IMR-90 (cell line): ENCODE measurements at regions not wholly inside any gene's neighbourhood (a gene's known extent, or its start where the extent isn't known, plus 50 kb on each side); places are given as distances from the start of the nearest gene placed in this dataset.

Experiments used
- ATAC-seq: fragments of 200-7000 bp; cut with Tn5 transposase; 2 replicates; pipeline ENCODE4 v1.9.1; 2020; ENCODE audit warnings: low read depth, mild to moderate bottlenecking, moderate library complexity
- BruUV-seq: library from RNA; stranded (reverse); fragments of 400-500 nt; replicated peaks from 2 replicates; lab custom pipeline; 2021; lab: Mats Ljungman, UMichigan
- CTCF ChIA-PET: fragments of 300-600 bp; formaldehyde crosslinking; extraction: SDS; loops from one replicate; lab custom pipeline; 2021; ENCODE audit warnings: antibody characterized with exemption; lab: Yijun Ruan, JAX
- POLR2A ChIA-PET: fragments of 300-600 bp; sonication (Branson Sonifier 250); formaldehyde crosslinking; loops from one replicate; lab custom pipeline; 2022; ENCODE audit warnings: antibody characterized with exemption; ENCODE audit not compliant: unreplicated experiment; lab: Charles Lee
- DNase-seq: peaks from one replicate; pipeline ENCODE4 v3.0.0; 2013
- H2AFZ ChIP-seq: replicated peaks from 2 replicates; pipeline ENCODE3; 2013; ENCODE audit warnings: low read length, mild to moderate bottlenecking; ENCODE audit not compliant: poor library complexity
- H2AK5ac ChIP-seq: 2 replicates; pipeline ENCODE4 v1.6.1; 2013; ENCODE audit warnings: low read depth, low read length, inconsistent platforms
- H2AK9ac ChIP-seq: replicated peaks from 2 replicates; pipeline ENCODE3; 2013; ENCODE audit warnings: mild to moderate bottlenecking, low read depth, low read length, moderate library complexity; ENCODE audit not compliant: poor library complexity
- H2BK120ac ChIP-seq: 2 replicates; pipeline ENCODE4 v1.6.1; 2013; ENCODE audit warnings: low read depth, low read length, inconsistent platforms
- H2BK15ac ChIP-seq: 3 replicates; pipeline ENCODE4 v1.6.1; 2013; ENCODE audit warnings: low read depth, low read length, inconsistent platforms
- H2BK20ac ChIP-seq: 2 replicates; pipeline ENCODE4 v1.6.1; 2013; ENCODE audit warnings: low read depth, mild to moderate bottlenecking, inconsistent platforms, low read length, moderate library complexity
- H2BK5ac ChIP-seq: 2 replicates; pipeline ENCODE4 v1.6.1; 2013; ENCODE audit warnings: mild to moderate bottlenecking, low read depth, low read length, inconsistent platforms; ENCODE audit not compliant: poor library complexity, severe bottlenecking
- H3K14ac ChIP-seq: replicated peaks from 2 replicates; pipeline ENCODE4 v1.6.1; 2013; ENCODE audit warnings: low read depth, low read length, inconsistent platforms
- H3K18ac ChIP-seq: 2 replicates; pipeline ENCODE4 v1.6.1; 2013; ENCODE audit warnings: low read depth, low read length, control low read depth
- H3K23ac ChIP-seq: 2 replicates; pipeline ENCODE4 v1.6.1; 2013; ENCODE audit warnings: low read depth, low read length, inconsistent platforms
- H3K27ac ChIP-seq: 2 replicates; pipeline ENCODE4 v1.5.1; 2013; ENCODE audit warnings: mild to moderate bottlenecking, control low read depth, low read length; ENCODE audit not compliant: insufficient read depth
- H3K27me3 ChIP-seq: 2 replicates; pipeline ENCODE4 v1.6.1; 2013; ENCODE audit warnings: low read length; ENCODE audit not compliant: control insufficient read depth, insufficient read depth
- H3K36me3 ChIP-seq: 2 replicates; pipeline ENCODE4 v1.6.1; 2013; ENCODE audit warnings: low read length, mixed read lengths; ENCODE audit not compliant: control insufficient read depth, insufficient read depth
- H3K4ac ChIP-seq: 2 replicates; pipeline ENCODE4 v1.6.1; 2013; ENCODE audit warnings: low read depth, low read length, inconsistent platforms
- H3K4me1 ChIP-seq: 2 replicates; pipeline ENCODE4 v1.6.1; 2013; ENCODE audit warnings: low read length, mixed read lengths; ENCODE audit not compliant: control insufficient read depth, insufficient read depth
- H3K4me2 ChIP-seq: 2 replicates; pipeline ENCODE4 v1.6.1; 2013; ENCODE audit warnings: low read depth, mild to moderate bottlenecking, control low read depth, low read length, moderate library complexity
- H3K4me3 ChIP-seq: 2 replicates; pipeline ENCODE4 v1.5.1; 2013; ENCODE audit warnings: low read depth, mild to moderate bottlenecking, control low read depth, low read length, moderate library complexity; ENCODE audit not compliant: insufficient read depth
- H3K56ac ChIP-seq: 2 replicates; pipeline ENCODE4 v1.6.1; 2013; ENCODE audit warnings: low read length, inconsistent platforms; ENCODE audit not compliant: insufficient read depth; ENCODE audit errors: extremely low read depth
- H3K79me1 ChIP-seq, 2 experiments: 2 replicates each; pipeline ENCODE4 v1.6.1; 2013; ENCODE audit warnings: low read length in 2 of 2, inconsistent platforms in 1 of 2, low read depth in 1 of 2
- H3K9ac ChIP-seq: 2 replicates; pipeline ENCODE4 v1.6.1; 2013; ENCODE audit warnings: low read depth, low read length, control low read depth
- H3K9me1 ChIP-seq: 2 replicates; pipeline ENCODE4 v1.6.1; 2013; ENCODE audit warnings: low read length, inconsistent platforms; ENCODE audit not compliant: insufficient read depth
- H3K9me3 ChIP-seq: 2 replicates; pipeline ENCODE4 v1.6.1; 2013; ENCODE audit warnings: low read length; ENCODE audit not compliant: control insufficient read depth, insufficient read depth
- H4K20me1 ChIP-seq: 2 replicates; pipeline ENCODE4 v1.6.1; 2013; ENCODE audit warnings: low read length, inconsistent platforms; ENCODE audit not compliant: insufficient read depth
- H4K5ac ChIP-seq: 2 replicates; pipeline ENCODE4 v1.6.1; 2013; ENCODE audit warnings: mild to moderate bottlenecking, low read depth, low read length, control low read depth
- H4K8ac ChIP-seq, 2 experiments: 2 replicates each; pipeline ENCODE4 v1.6.1; 2013; ENCODE audit warnings: low read depth in 2 of 2, low read length in 2 of 2, control low read depth in 1 of 2, inconsistent platforms in 1 of 2
- H4K91ac ChIP-seq: 2 replicates; pipeline ENCODE4 v1.6.1; 2013; ENCODE audit warnings: low read depth, low read length, inconsistent platforms; ENCODE audit not compliant: insufficient read depth
- BHLHE40 ChIP-seq: fragments of 150-350 bp; IDR thresholded peaks from 2 replicates; pipeline ENCODE4 v1.6.1; 2016; ENCODE audit warnings: mild to moderate bottlenecking, low read depth, low read length
- CEBPB ChIP-seq: IDR thresholded peaks from 2 replicates; pipeline ENCODE4 v1.6.1; 2012; ENCODE audit warnings: low read depth, low read length, improper control_type of control experiment
- CHD1 ChIP-seq: IDR thresholded peaks from 2 replicates; pipeline ENCODE4 v1.6.1; 2012; ENCODE audit warnings: low read depth, low read length, improper control_type of control experiment
- ELK1 ChIP-seq: fragments of 150-350 bp; IDR thresholded peaks from 2 replicates; pipeline ENCODE4 v1.6.1; 2016; ENCODE audit warnings: low read depth, mild to moderate bottlenecking, low read length, moderate library complexity, borderline replicate concordance
- MAZ ChIP-seq: IDR thresholded peaks from 2 replicates; pipeline ENCODE4 v1.6.1; 2012; ENCODE audit warnings: low read depth, mild to moderate bottlenecking, low read length, improper control_type of control experiment, moderate library complexity, borderline replicate concordance
- SMC3 ChIP-seq: fragments of 150-350 bp; IDR thresholded peaks from 2 replicates; pipeline ENCODE4 v1.6.1; 2016; ENCODE audit warnings: low read depth, mild to moderate bottlenecking, antibody characterized with exemption, low read length, moderate library complexity
- USF2 ChIP-seq: fragments of 150-350 bp; IDR thresholded peaks from 2 replicates; pipeline ENCODE4 v1.6.1; 2017; ENCODE audit warnings: mild to moderate bottlenecking, antibody characterized with exemption, low read length, low read depth
- WGBS, 2 experiments: methylation state at CpG; one replicate each; pipeline versions ENCODE4 v1.1.5 to v1.1.7; 2013; ENCODE audit warnings: missing lambda C conversion rate in 2 of 2; ENCODE audit not compliant: insufficient read length in 1 of 2; ENCODE audit errors: extremely low coverage in 2 of 2; 5-methylcytosine and 5-hydroxymethylcytosine counted together
- dilution Hi-C: fragments of 300-500 bp; cut with HindIII; formaldehyde crosslinking; loops from one replicate; pipeline ENCODE4 v1.14.3; 2018; ENCODE audit warnings: low sequenced_read_pairs; ENCODE audit not compliant: unreplicated experiment
- in situ Hi-C: fragments of 300-500 bp; cut with MboI; formaldehyde crosslinking; loops from 3 replicates; pipeline ENCODE4 v1.14.3; 2019; ENCODE audit warnings: low sequenced_read_pairs, inconsistent platforms, mixed read lengths
- intact Hi-C: fragments of 100-400 bp; cut with micrococcal nuclease; formaldehyde crosslinking; loops from 2 replicates; pipeline ENCODE4 v1.10.0; 2022

- no peak overlapping the region for H2AK9ac ChIP-seq
- CTCF ChIA-PET = no interaction called here
- intact Hi-C loops = no loop called here
- H2AFZ ChIP-seq = no peak overlapping the region
- no peak overlapping the region; a peak in 1 of 4 replicates for H4K8ac ChIP-seq
- no peak overlapping the region for H3K56ac ChIP-seq
- H2BK20ac ChIP-seq = peak overlapping the region; percentile 78; the same call in 1 of the 2 replicates
- POLR2A ChIA-PET = no interaction called here
- H3K18ac ChIP-seq = peak overlapping the region; percentile 69; the same call in 1 of the 2 replicates
- H3K23ac ChIP-seq = no peak overlapping the region
- H2BK120ac ChIP-seq = peak overlapping the region; percentile 82; the same call in 1 of the 2 replicates
- no peak overlapping the region; the same call in 1 of the 2 replicates for H3K4ac ChIP-seq
- no TSS peak for BruUV-seq
- TF ChIP-seq CHD1 (no peak), ELK1 (no peak), BHLHE40 (no peak), MAZ (no peak), CEBPB (no peak), USF2 (no peak), SMC3 (no peak)
- H3K9me1 ChIP-seq = peaks cover 6% of the 10 kb centered on the region
- H3K27ac ChIP-seq = no peak overlapping the region
- H3K9ac ChIP-seq = no peak overlapping the region
- ATAC-seq (no peak), DNase-seq (no peak)
- no peak overlapping the region for H3K4me3 ChIP-seq
- H3K27me3 ChIP-seq = no peaks in the 10 kb centered on the region
- H2BK5ac ChIP-seq = peak overlapping the region; percentile 72
- peaks cover 10% of the 10 kb centered on the region for H3K4me1 ChIP-seq
- no peak overlapping the region for H4K5ac ChIP-seq
- H4K20me1 ChIP-seq = no peaks in the 10 kb centered on the region
- dilution Hi-C loops = no loop called here
- no peak overlapping the region for H3K4me2 ChIP-seq
- no peaks in the 10 kb centered on the region for H3K9me3 ChIP-seq
- H3K79me1 ChIP-seq = no peaks in the 10 kb centered on the region
- H3K36me3 ChIP-seq = no peaks in the 10 kb centered on the region
- 0 out of 2 replicates have a peak overlapping the region, but pooled peaks have one; percentile 22 for H2AK5ac ChIP-seq
- H2BK15ac ChIP-seq = no peak overlapping the region
- H4K91ac ChIP-seq = no peak overlapping the region
- no peak overlapping the region for H3K14ac ChIP-seq
- in situ Hi-C loops = no loop called here
- no CpG with 5 or more reads among the region's 1 CpG for WGBS, 2 experiments
Measured at GRCh38 chr18:22682720-22683119, 250.4 kb upstream of the RBBP8 start.
